ENCODE measurements at regions not wholly inside any gene's neighbourhood (a gene's known extent, or its start where the extent isn't known, plus 50 kb on each side); places are given as distances from the start of the nearest gene placed in this dataset.

- no peaks in the 10 kb centered on the region for H3K36me3 ChIP-seq (ENCODE audit: control insufficient read depth in 2 of 2, insufficient read depth in 1 of 2, low read length in 2 of 2)
- TF ChIP-seq OSR2 (tag by site-specific recombination; IDR thresholded peaks at IDR 0.05) (no peak), ZBTB7A (tag by site-specific recombination; IDR thresholded peaks at IDR 0.05; ENCODE audit: low read depth) (no peak), GLI4 (tag by site-specific recombination; IDR thresholded peaks at IDR 0.05) (no peak), SCRT1 (tag by site-specific recombination; IDR thresholded peaks at IDR 0.05; ENCODE audit: borderline replicate concordance) (no peak), ZNF596 (tag by site-specific recombination; IDR thresholded peaks at IDR 0.05) (no peak), ZNF112 (tag by site-specific recombination; IDR thresholded peaks at IDR 0.05) (no peak), YY2 (tag by site-specific recombination; IDR thresholded peaks at IDR 0.05) (no peak), ZNF610 (tag by site-specific recombination; IDR thresholded peaks at IDR 0.05; ENCODE audit: borderline replicate concordance) (no peak), SCRT2 (tag by site-specific recombination; IDR thresholded peaks at IDR 0.05) (no peak), ZNF837 (tag by site-specific recombination; IDR thresholded peaks at IDR 0.05) (no peak), ZFP69B (tag by site-specific recombination; IDR thresholded peaks at IDR 0.05) (no peak), ZNF394 (tag by site-specific recombination; IDR thresholded peaks at IDR 0.05; ENCODE audit: borderline replicate concordance) (no peak)
- H3K9me3 ChIP-seq (ENCODE audit: control insufficient read depth, insufficient read depth, low read depth, low read length) = no peaks in the 10 kb centered on the region
- ChIA-PET POLR2A (no interaction called here), CTCF (no interaction called here)
- no peak overlapping the region for H3K4me3 ChIP-seq (ENCODE audit: low read depth, low read length)
- H3K27ac ChIP-seq (ENCODE audit: extremely low read depth, low read depth, low read length) = no peak overlapping the region
- no peaks in the 10 kb centered on the region for H3K4me1 ChIP-seq (ENCODE audit: control insufficient read depth, insufficient read depth, low read length)
These were observed 140.5 kb upstream of the UBE2E2 start for GRCh38 chr3:23062582-23062981.

DNA sequence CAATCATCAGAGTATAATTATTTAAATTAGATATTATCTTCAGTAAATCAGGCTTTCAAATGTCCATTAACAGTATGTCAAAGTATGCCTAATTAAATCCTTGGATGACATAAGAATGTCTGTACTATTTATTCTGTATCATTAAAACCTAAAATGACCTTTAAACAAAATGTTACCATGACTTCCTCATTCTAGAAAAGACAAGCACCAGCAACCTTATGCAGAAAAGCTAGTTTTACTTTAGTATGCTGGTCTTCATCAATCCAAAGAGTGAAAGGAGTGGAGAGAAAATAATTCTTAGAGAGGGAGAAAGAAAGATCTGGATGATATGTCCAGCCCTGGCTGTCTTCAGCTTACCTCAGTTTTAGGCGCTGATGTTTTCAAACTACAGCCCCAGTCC lies 140.1 kb upstream of the UBE2E2 start:
- H3K4me1 ChIP-seq (ENCODE audit: control insufficient read depth, insufficient read depth, low read length) = no peaks in the 10 kb centered on the region
- no peaks in the 10 kb centered on the region for H3K36me3 ChIP-seq (ENCODE audit: control insufficient read depth in 2 of 2, insufficient read depth in 1 of 2, low read length in 2 of 2)
- H3K4me3 ChIP-seq (ENCODE audit: low read depth, low read length) = no peak overlapping the region
- CTCF ChIA-PET = no interaction called here
- H3K27ac ChIP-seq (ENCODE audit: extremely low read depth, low read depth, low read length) = no peak overlapping the region
- POLR2A ChIA-PET = no interaction called here
- no peak for TF ChIP-seq ZSCAN23 (tag by site-specific recombination; IDR thresholded peaks at IDR 0.05)
- no peaks in the 10 kb centered on the region for H3K9me3 ChIP-seq (ENCODE audit: control insufficient read depth, insufficient read depth, low read depth, low read length)

- ChIA-PET CTCF (no interaction called here), POLR2A (no interaction called here)
- Histone ChIP-seq H3K9me3 (ENCODE audit: control insufficient read depth, insufficient read depth, low read depth, low read length) (no peaks in the 10 kb centered on the region), H3K4me3 (ENCODE audit: low read depth, low read length) (no peak overlapping the region), H3K4me1 (ENCODE audit: control insufficient read depth, insufficient read depth, low read length) (no peaks in the 10 kb centered on the region), H3K36me3 (ENCODE audit: control insufficient read depth in 2 of 2, insufficient read depth in 1 of 2, low read length in 2 of 2) (no peaks in the 10 kb centered on the region), H3K27ac (ENCODE audit: extremely low read depth, low read depth, low read length) (no peak overlapping the region)
- TF ChIP-seq ZNF416 (tag by site-specific recombination; IDR thresholded peaks at IDR 0.05) = no peak
- no peak for TF ChIP-seq ZNF112 (tag by site-specific recombination; IDR thresholded peaks at IDR 0.05)
- TF ChIP-seq KLF10 (tag by site-specific recombination; IDR thresholded peaks at IDR 0.05) = no peak
- TF ChIP-seq HOXC10 (CRISPR knock-in tag; IDR thresholded peaks at IDR 0.05) = no peak
- TF ChIP-seq ZNF660 (tag by site-specific recombination; IDR thresholded peaks at IDR 0.05) = no peak
- TF ChIP-seq ZFP3 (tag by site-specific recombination; IDR thresholded peaks at IDR 0.05; ENCODE audit: low read depth) = no peak
- TF ChIP-seq ZNF473 (tag by site-specific recombination; IDR thresholded peaks at IDR 0.05) = no peak
- TF ChIP-seq ZNF768 (tag by site-specific recombination; IDR thresholded peaks at IDR 0.05) = no peak
- no peak for TF ChIP-seq ZNF549 (tag by site-specific recombination; IDR thresholded peaks at IDR 0.05)
- TF ChIP-seq ZNF488 (tag by site-specific recombination; IDR thresholded peaks at IDR 0.05) = no peak
- TF ChIP-seq TRIM28 (IDR thresholded peaks at IDR 0.05; ENCODE audit: borderline replicate concordance, low read length) = no peak
These were observed 136.0 kb upstream of the UBE2E2 start for GRCh38 chr3:23067116-23067515.

Data from HEK293 (cell line).